H9 (cell line): ENCODE measurements at regions not wholly inside any gene's neighbourhood (a gene's known extent, or its start where the extent isn't known, plus 50 kb on each side); places are given as distances from the start of the nearest gene placed in this dataset.

Source experiments
- DNase-seq: peaks from one replicate; pipeline ENCODE4 v3.0.0-alpha.2; 2017
- H2AFZ ChIP-seq: one replicate; pipeline ENCODE4 v1.6.1; 2013; ENCODE audit warnings: mild to moderate bottlenecking, low read length, control low read depth, moderate library complexity
- H2AK5ac ChIP-seq: 2 replicates; pipeline ENCODE4 v1.6.1; 2013; ENCODE audit warnings: low read length, control low read depth, mixed read lengths; ENCODE audit not compliant: insufficient read length
- H2BK120ac ChIP-seq: one replicate; pipeline ENCODE4 v1.6.1; 2013; ENCODE audit warnings: low read depth, mild to moderate bottlenecking, low read length, control low read depth, inconsistent platforms; ENCODE audit not compliant: poor library complexity, severe bottlenecking
- H2BK12ac ChIP-seq: 2 replicates; pipeline ENCODE4 v1.6.1; 2013; ENCODE audit warnings: low read length, control low read depth, mixed read lengths, low read depth; ENCODE audit not compliant: insufficient read length
- H2BK15ac ChIP-seq: 2 replicates; pipeline ENCODE4 v1.6.1; 2013; ENCODE audit warnings: low read depth, low read length, control low read depth
- H2BK20ac ChIP-seq: one replicate; pipeline ENCODE4 v1.6.1; 2013; ENCODE audit warnings: low read depth, mild to moderate bottlenecking, low read length, control low read depth, inconsistent platforms; ENCODE audit not compliant: poor library complexity, severe bottlenecking
- H2BK5ac ChIP-seq: 2 replicates; pipeline ENCODE4 v1.6.1; 2013; ENCODE audit warnings: low read length, control low read depth, mixed read lengths; ENCODE audit not compliant: insufficient read length
- H3K14ac ChIP-seq: 2 replicates; pipeline ENCODE4 v1.6.1; 2013; ENCODE audit warnings: low read length, control low read depth; ENCODE audit not compliant: insufficient read depth
- H3K18ac ChIP-seq: 2 replicates; pipeline ENCODE4 v1.6.1; 2013; ENCODE audit warnings: low read depth, mild to moderate bottlenecking, mixed read lengths, low read length, control low read depth; ENCODE audit not compliant: insufficient read length
- H3K23ac ChIP-seq: 2 replicates; pipeline ENCODE4 v1.6.1; 2013; ENCODE audit warnings: low read length, control low read depth, mixed read lengths, low read depth; ENCODE audit not compliant: insufficient read length
- H3K23me2 ChIP-seq: 2 replicates; pipeline ENCODE4 v1.6.1; 2013; ENCODE audit warnings: low read depth, mild to moderate bottlenecking, mixed read lengths, low read length, control low read depth; ENCODE audit not compliant: insufficient read length, poor library complexity, severe bottlenecking
- H3K27ac ChIP-seq: 2 replicates; pipeline ENCODE4 v1.5.1; 2013; ENCODE audit warnings: low read length, control low read depth, mixed read lengths, low read depth; ENCODE audit not compliant: insufficient read length
- H3K27me3 ChIP-seq: 2 replicates; pipeline ENCODE4 v1.6.1; 2013; ENCODE audit warnings: low read length, control low read depth, inconsistent platforms; ENCODE audit not compliant: insufficient read depth
- H3K4ac ChIP-seq: 2 replicates; pipeline ENCODE4 v1.6.1; 2013; ENCODE audit warnings: low read depth, mild to moderate bottlenecking, control low read depth, inconsistent platforms, low read length, moderate library complexity
- H3K4me1 ChIP-seq: 2 replicates; pipeline ENCODE4 v1.6.1; 2013; ENCODE audit warnings: low read length, control low read depth, inconsistent platforms; ENCODE audit not compliant: insufficient read depth
- H3K4me2 ChIP-seq: 2 replicates; pipeline ENCODE4 v1.6.1; 2013; ENCODE audit warnings: low read length, control low read depth, mixed read lengths; ENCODE audit not compliant: insufficient read length, insufficient read depth
- H3K56ac ChIP-seq: 2 replicates; pipeline ENCODE4 v1.6.1; 2013; ENCODE audit warnings: low read depth, mild to moderate bottlenecking, mixed read lengths, low read length, control low read depth; ENCODE audit not compliant: insufficient read length
- H3K79me1 ChIP-seq: 2 replicates; pipeline ENCODE4 v1.6.1; 2013; ENCODE audit warnings: low read depth, mild to moderate bottlenecking, moderate library complexity, low read length, control low read depth, inconsistent platforms; ENCODE audit not compliant: insufficient read depth, poor library complexity, severe bottlenecking
- H3K79me2 ChIP-seq: 2 replicates; pipeline ENCODE4 v1.6.1; 2013; ENCODE audit warnings: low read length, control low read depth, inconsistent platforms; ENCODE audit not compliant: insufficient read depth
- H3K9ac ChIP-seq: 2 replicates; pipeline ENCODE4 v1.6.1; 2013; ENCODE audit warnings: low read length, control low read depth, mixed read lengths; ENCODE audit not compliant: insufficient read length; ENCODE audit errors: extremely low read depth
- H3K9me3 ChIP-seq: one replicate; pipeline ENCODE4 v1.6.1; 2013; ENCODE audit warnings: low read depth, low read length, inconsistent platforms; ENCODE audit not compliant: control insufficient read depth
- H3T11ph ChIP-seq: one replicate; pipeline ENCODE4 v1.6.1; 2013; ENCODE audit warnings: mild to moderate bottlenecking, low read length, control low read depth, inconsistent platforms
- H4K20me1 ChIP-seq: one replicate; pipeline ENCODE4 v1.6.1; 2013; ENCODE audit not compliant: control insufficient read depth, insufficient read length, insufficient read depth
- H4K5ac ChIP-seq: 2 replicates; pipeline ENCODE4 v1.6.1; 2013; ENCODE audit warnings: low read depth, mild to moderate bottlenecking, mixed read lengths, low read length, control low read depth; ENCODE audit not compliant: insufficient read length
- H4K8ac ChIP-seq: replicated peaks from 2 replicates; pipeline ENCODE4 v1.6.1; 2013; ENCODE audit warnings: low read length, control low read depth, mixed read lengths, low read depth; ENCODE audit not compliant: insufficient read length
- H4K91ac ChIP-seq: 2 replicates; pipeline ENCODE4 v1.6.1; 2013; ENCODE audit warnings: low read depth, mild to moderate bottlenecking, moderate library complexity, mixed read lengths, low read length, control low read depth; ENCODE audit not compliant: insufficient read length
- H3K27ac Mint-ChIP-seq, 3 experiments: 2 replicates in 2 of 3; 3 replicates in 1 of 3; pipeline ENCODE4 v1.8.0; 2020 to 2021; ENCODE audit warnings: mixed read lengths in 3 of 3, mild to moderate bottlenecking in 1 of 3, moderate library complexity in 1 of 3
- H3K27me3 Mint-ChIP-seq: 2 replicates; pipeline ENCODE4 v1.8.0; 2021; ENCODE audit warnings: low read depth, mild to moderate bottlenecking, moderate library complexity, mixed read lengths
- H3K36me3 Mint-ChIP-seq, 3 experiments: 2 replicates in 2 of 3; 3 replicates in 1 of 3; pipeline ENCODE4 v1.8.0; 2020 to 2021; ENCODE audit warnings: low read depth in 3 of 3, mixed read lengths in 3 of 3; ENCODE audit not compliant: insufficient read depth in 1 of 3
- H3K4me1 Mint-ChIP-seq, 2 experiments: 2 replicates each; pipeline ENCODE4 v1.8.0; 2020; ENCODE audit warnings: mixed read lengths in 2 of 2
- H3K4me3 Mint-ChIP-seq, 2 experiments: 2 replicates in 1 of 2; 3 replicates in 1 of 2; pipeline ENCODE4 v1.8.0; 2020 to 2021; ENCODE audit warnings: mild to moderate bottlenecking in 2 of 2, mixed read lengths in 2 of 2, moderate library complexity in 1 of 2
- H3K9me3 Mint-ChIP-seq, 2 experiments: 2 replicates in 1 of 2; 3 replicates in 1 of 2; pipeline ENCODE4 v1.8.0; 2020; ENCODE audit warnings: mild to moderate bottlenecking in 2 of 2, mixed read lengths in 2 of 2, moderate library complexity in 1 of 2
- WGBS: extraction: QIAGEN DNeasy Blood & Tissue Kit; methylation state at CpG from one replicate; pipeline ENCODE4 v1.1.7; 2013; ENCODE audit warnings: missing lambda C conversion rate, low lambda C conversion rate, mixed read lengths; ENCODE audit not compliant: insufficient read length; ENCODE audit errors: extremely low coverage; 5-methylcytosine and 5-hydroxymethylcytosine counted together
- TF ChIP-seq, protein P1 (sequence below): fragments of 200-600 bp; sonication (generic); conservative IDR thresholded peaks from 3 replicates; pipeline ENCODE4 v1.8.0; 2021; ENCODE audit warnings: antibody characterized with exemption, mild to moderate bottlenecking

DNA sequence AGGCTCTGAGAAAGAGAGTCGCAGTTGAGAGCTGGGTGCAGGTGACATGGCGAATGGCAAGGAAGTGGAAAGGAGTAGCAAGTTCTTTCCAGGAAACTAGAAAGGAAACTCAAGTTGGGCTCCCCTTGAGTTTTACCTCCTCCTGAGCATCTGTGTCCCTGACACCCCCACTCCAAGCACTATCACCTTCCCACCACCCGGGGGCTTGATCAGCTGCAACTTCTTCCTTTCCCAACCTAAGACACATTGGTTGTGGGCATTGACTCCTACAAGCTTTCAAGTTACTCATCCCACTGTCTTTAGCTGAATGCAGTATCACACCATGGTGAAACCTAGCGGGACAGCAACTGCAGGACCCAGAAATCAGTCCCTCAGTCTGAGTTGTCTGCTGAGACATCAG is 256.6 kb upstream of the NR2F2 start:
- no peak overlapping the region for H3K27ac Mint-ChIP-seq
- H3K4me3 Mint-ChIP-seq: no peak overlapping the region
- Histone ChIP-seq H3K4me2 (no peak overlapping the region), H4K5ac (no peak overlapping the region), H3K9ac (no peak overlapping the region), H4K20me1 (no peaks in the 10 kb centered on the region), H2BK12ac (no peak overlapping the region), H3K23me2 (no peaks in the 10 kb centered on the region), H3K9me3 (no peaks in the 10 kb centered on the region), H2AK5ac (no peak overlapping the region), H3K27ac (no peak overlapping the region), H3K4me1 (no peaks in the 10 kb centered on the region), H3K18ac (no peak overlapping the region), H3K23ac (no peak overlapping the region), H3K14ac (no peak overlapping the region), H2BK20ac (no peak overlapping the region), H2BK15ac (no peak overlapping the region), H3T11ph (no peak overlapping the region), H3K56ac (no peak overlapping the region), H2BK120ac (no peak overlapping the region), H3K27me3 (0 out of 2 replicates have a peak, but pooled peaks cover 4% of the 10 kb centered on the region), H2BK5ac (no peak overlapping the region), H3K79me2 (no peaks in the 10 kb centered on the region), H4K91ac (no peak overlapping the region), H2AFZ (no peak overlapping the region), H4K8ac (no peak overlapping the region), H3K79me1 (no peaks in the 10 kb centered on the region), H3K4ac (no peak overlapping the region)
- WGBS: no CpG with 5 or more reads among the region's 4 CpGs
- no peak for DNase-seq
- TF ChIP-seq, protein P1, sequence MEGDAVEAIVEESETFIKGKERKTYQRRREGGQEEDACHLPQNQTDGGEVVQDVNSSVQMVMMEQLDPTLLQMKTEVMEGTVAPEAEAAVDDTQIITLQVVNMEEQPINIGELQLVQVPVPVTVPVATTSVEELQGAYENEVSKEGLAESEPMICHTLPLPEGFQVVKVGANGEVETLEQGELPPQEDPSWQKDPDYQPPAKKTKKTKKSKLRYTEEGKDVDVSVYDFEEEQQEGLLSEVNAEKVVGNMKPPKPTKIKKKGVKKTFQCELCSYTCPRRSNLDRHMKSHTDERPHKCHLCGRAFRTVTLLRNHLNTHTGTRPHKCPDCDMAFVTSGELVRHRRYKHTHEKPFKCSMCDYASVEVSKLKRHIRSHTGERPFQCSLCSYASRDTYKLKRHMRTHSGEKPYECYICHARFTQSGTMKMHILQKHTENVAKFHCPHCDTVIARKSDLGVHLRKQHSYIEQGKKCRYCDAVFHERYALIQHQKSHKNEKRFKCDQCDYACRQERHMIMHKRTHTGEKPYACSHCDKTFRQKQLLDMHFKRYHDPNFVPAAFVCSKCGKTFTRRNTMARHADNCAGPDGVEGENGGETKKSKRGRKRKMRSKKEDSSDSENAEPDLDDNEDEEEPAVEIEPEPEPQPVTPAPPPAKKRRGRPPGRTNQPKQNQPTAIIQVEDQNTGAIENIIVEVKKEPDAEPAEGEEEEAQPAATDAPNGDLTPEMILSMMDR: peak; percentile 25; the same call in 1 of the 3 replicates
- peaks cover 49% of the 10 kb centered on the region for H3K27me3 Mint-ChIP-seq
- H3K9me3 Mint-ChIP-seq: no peaks in the 10 kb centered on the region
- no peaks in the 10 kb centered on the region for H3K4me1 Mint-ChIP-seq
- H3K36me3 Mint-ChIP-seq: no peaks in the 10 kb centered on the region
